AG08395 (cell line): ENCODE measurements at regions not wholly inside any gene's neighbourhood (a gene's known extent, or its start where the extent isn't known, plus 50 kb on each side); places are given as distances from the start of the nearest gene placed in this dataset.
A peak's percentile ranks its signal among the peaks of the same experiment; 100 is the strongest.

Experiments used
- DNase-seq: peaks from one replicate; pipeline ENCODE4 v3.0.0; 2012; ENCODE audit warnings: mixed read lengths, low spot score

DNA sequence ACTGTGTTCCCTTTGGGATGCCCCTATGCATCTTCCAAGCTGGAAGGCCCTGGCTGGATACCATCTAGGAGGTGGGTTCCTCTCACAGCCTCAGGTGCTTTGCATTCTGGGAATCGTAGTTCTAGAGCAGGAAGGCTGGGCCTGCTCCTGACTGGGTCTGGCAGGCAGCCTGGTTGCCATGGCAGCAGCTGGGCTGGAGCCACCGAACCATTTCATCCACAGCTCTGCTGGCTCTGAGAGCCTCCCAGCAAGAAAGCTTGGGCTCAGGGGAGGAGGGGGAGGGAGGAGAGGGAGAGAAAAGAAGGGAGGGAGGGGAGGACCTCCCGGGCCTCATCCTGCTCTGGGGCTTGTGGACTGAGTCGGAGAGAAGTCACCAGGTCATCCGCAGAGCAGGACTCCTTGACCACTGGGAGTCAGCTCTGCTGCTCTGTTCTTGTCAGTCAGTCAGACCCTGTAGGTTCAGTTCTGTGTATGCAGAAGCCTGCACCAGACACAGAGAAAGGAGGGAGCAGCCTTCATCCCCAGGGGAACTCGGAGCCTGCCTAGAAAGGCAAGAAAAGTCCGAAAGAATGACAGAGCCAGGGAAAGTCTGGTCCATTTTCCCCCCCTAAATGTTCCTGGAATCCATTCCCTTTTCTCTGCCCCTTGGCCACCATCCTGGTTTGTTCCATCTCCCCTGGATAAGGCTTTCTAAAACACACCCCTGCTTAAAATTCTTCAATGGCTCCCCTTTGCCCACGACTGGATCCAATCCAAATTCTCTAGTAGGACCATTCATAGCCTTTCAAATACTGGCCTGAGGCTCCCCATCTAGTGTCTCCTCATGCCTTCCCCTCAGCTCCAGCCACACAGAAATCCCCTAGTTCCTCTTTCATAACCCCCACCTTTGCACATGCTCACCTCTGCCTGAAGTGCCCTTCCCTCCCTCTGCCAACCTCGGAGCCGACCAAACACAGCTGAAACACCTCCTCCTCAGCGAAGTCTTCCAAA is 65.4 kb upstream of the ARAP3 start:
- DNase-seq = peak; percentile 54

DNA sequence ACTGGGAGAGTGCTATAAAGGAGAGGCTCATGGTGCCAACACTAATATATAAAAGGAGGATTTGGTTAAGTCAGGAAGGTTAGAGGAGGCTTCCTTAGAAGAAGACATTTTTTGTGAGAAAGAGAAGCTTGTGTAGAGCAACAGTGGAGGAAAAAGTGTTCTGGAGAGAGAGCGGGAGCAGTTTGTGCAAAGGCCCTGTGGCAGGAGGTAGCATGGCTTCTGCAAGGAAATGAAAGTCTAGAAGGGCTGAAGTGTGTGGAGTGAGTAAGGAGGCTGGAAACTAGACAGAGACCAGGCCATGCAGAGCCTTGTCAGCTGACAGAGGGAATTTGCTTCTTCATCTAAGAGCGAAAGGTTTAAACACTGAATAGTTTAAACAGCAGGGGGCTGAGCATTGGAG is 64.4 kb upstream of the ARAP3 start:
- DNase-seq = no peak

DNA sequence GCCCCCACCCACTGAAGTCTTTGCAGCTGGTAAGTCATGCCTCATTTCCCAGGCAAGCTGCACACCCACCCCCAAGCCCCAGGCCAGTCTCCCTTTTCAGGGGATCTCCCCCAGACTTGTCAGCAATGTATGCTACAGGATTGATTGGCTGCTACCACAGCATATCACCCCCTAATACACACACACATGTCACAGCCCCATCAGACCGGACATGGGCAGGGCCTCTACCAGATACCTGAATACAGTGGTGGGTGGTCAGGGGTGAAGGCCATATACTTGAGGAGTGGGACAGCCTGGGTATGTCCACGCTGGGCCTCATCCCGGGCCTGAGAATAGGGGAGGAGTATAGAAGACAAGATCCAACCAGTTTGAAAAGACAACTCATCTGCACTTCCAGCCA is 63.4 kb upstream of the ARAP3 start:
- no peak for DNase-seq

- DNase-seq = no peak
These were observed 61.8 kb upstream of the ARAP3 start for GRCh38 chr5:141743866-141744272.

GRCh38 chr5:141742866-141743851 is 61.1 kb upstream of the ARAP3 start:
- DNase-seq = peak; percentile 47

DNA sequence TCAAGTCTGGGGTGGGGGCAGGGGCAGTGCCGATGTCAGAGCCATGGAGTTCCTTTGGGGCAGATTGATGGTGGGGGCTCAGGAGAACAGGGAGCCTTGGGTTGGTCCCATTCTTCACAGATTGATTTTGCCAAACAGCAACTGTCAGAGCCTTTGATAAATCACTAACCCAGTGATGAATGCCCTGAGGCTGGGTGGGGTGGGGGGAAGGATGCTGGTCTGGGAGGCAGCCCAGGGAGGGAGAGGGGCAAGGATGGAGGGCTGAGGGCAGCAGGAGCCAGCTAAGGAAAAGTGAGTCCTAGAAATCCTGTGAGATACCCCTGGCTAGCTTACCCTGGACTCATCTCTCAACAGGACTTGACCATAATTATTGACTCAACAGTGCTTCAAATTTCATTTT is 60.1 kb upstream of the ARAP3 start:
- no peak for DNase-seq

- no peak for DNase-seq
These were observed 58.9 kb upstream of the ARAP3 start for GRCh38 chr5:141740885-141741284.

GRCh38 chr5:141737535-141737934 is 55.5 kb upstream of the ARAP3 start:
- no peak for DNase-seq

DNA sequence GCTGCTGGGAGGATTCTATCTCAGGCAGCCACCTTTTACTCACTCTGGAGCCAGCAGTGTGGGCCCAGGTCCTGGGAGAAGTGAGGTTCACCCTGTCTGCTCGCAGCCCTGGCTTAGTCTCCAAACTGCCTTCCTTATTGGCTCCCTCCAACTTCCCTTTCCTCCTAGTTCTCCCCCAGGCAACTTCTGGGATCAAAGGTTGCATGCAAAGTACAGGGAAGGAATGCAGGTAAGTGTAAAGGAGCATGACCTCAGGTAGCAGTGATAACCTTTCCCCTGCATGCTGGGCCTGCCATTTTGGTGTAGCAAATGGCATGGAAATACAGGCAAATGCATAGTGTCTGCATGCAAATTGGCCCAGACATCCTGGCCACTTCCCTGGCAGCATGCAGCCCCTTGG is 53.8 kb upstream of the ARAP3 start:
- DNase-seq = no peak

- DNase-seq = peak; percentile 81
These were observed 52.6 kb upstream of the ARAP3 start for GRCh38 chr5:141734501-141735229.

DNA sequence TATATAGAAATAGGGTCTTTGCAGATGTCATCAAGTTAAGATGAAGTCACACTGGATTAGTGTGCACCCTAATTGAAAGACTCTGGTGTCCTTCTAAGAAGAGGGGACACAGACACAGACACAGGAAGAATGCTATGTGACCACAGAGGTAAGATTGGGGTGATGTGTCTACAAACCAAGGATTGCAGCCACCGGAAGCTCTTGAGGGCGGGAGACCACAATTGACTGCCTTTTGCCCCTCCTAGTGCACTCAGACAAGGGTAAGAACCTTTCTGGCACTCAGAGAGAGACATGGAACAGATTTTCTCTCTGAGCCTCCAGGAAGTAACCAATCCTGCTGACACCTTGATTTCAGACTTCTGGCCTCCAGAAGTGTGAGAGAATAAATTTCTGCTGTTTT is 51.2 kb upstream of the ARAP3 start:
- no peak for DNase-seq

GRCh38 chr5:141732417-141732816 is 50.4 kb upstream of the ARAP3 start:
- DNase-seq = no peak
